Left hindlimb (tissue), 1 donor: ENCODE measurements at regions not wholly inside any gene's neighbourhood (a gene's known extent, or its start where the extent isn't known, plus 50 kb on each side); places are given as distances from the start of the nearest gene placed in this dataset.
"Not testable (repeated sequence)": the region's sequence is repeated elsewhere in the genome, so short reads cannot be mapped to it uniquely, and the experiment has no call there.

Experiments
- DNase-seq: peaks from one replicate; pipeline ENCODE4 v3.0.0-alpha.2; 2018

- DNase-seq = no peak
These were observed 114.0 kb downstream of the SLC38A4 start for GRCh38 chr12:46711756-46712155.

- no peak for DNase-seq
These were observed 115.6 kb downstream of the SLC38A4 start for GRCh38 chr12:46710125-46710743.

DNA sequence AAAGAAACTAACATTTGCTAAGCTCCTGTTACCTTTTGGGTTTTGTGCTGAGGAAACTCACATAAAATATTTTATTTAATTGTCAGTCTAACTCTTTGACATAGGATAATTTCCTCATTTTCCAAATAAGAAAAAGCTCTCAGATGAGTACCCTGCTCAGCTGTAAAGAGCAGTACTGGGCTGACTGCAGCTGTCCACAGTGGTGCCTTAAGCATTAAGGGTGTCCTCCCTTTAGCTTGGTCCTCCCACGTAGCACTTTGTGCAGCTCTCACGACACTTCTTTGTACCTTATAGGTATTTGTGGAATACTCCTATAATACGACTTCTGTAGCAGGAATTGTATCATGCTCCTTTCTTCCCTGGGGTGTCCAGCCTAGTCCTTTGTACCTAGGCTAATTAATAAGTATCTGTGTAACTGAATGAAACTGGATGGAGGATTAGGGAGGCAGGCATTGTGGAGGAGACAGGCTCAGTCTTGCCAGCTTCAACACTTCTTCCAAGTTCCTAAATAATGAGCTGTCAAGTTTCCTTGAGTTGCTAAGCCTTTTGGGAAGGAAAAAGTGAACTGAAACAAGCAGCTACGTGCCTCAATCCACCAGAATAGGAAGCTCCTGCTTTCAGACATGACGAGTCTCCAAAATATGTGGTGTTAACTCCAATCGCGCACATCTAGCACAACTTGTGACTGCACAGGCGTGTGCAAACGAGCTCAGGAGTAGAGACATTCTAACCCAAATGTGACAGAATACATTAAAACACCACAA, 123.0 kb downstream of the SLC38A4 start:
- DNase-seq = no peak

GRCh38 chr12:46701356-46701755, 124.4 kb downstream of the SLC38A4 start:
- DNase-seq = no peak

GRCh38 chr12:46699986-46700385, 125.8 kb downstream of the SLC38A4 start:
- no peak for DNase-seq

- no peak for DNase-seq
These were observed 127.8 kb downstream of the SLC38A4 start for GRCh38 chr12:46698003-46698402.

GRCh38 chr12:46693518-46693917, 132.3 kb downstream of the SLC38A4 start:
- no peak for DNase-seq

DNA sequence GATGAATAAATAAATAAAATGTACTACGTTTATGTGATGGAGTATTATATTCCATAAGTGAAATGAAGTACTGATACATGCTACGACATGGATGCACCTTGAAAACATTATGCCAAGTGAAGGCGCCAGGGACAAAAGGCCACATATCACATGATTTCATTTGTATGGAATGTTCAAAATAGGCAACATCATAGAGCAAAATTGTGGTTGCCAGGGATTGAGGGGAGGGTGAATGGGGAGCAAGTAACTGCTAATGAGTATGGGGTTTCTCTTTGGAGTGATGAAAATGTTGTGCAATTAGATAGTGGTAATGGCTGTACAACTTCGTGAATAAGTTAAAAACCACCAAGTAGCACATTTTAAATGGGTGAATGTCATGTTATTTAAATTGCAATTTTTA, 132.8 kb downstream of the SLC38A4 start:
- no peak for DNase-seq

- no peak for DNase-seq
These were observed 133.2 kb downstream of the SLC38A4 start for GRCh38 chr12:46692606-46693005.

DNA sequence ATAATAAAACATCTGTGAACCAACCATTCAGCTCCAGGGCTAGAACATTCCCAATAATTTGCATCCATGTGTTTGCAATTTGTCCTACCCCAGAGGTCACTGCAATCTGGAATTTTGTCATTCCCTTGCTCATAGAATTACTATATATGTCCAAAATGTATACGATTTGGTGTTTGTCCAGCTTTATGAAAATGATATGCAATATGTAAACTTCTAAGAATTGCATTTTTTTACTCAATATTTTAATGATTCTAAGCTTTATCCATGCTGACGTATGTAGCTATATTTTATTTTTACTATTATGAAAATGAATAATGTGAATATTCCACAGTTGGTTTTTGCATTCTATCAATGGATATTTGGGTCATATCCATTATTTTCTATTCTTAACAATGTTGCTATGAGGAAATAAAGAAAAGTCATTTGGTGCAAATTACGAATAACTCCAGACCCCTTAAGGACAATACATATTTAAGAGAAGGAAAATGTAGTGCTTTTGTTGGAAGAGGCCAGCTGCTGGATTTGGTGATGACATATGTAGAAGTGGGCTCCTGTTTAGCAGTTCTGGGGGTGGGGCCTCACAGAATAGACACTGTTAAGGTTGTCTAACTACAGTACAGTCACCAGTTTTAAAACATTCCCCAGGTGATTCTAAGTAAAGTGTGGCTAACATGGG, 139.4 kb downstream of the SLC38A4 start:
- DNase-seq = peak; percentile 40

DNA sequence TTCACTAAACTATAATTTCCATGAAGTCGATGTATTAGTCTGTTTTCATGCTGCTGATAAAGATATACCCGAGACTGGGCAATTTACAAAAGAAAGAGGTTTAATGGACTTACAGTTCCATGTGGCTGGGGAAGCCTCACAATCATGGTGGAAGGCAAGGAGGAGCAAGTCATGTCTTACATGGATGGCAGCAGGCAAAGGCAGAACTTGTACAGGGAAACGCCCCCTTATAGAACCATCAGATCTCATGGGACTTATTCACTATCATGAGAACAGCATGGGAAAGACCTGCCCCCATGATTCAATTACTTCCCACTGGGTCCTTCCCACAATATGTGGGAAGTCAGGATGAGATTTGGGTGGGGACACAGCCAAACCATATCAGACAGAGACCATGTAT, 141.6 kb downstream of the SLC38A4 start:
- not testable (repeated sequence) for DNase-seq

GRCh38 chr12:46682148-46682547, 143.6 kb downstream of the SLC38A4 start:
- DNase-seq = no peak

DNA sequence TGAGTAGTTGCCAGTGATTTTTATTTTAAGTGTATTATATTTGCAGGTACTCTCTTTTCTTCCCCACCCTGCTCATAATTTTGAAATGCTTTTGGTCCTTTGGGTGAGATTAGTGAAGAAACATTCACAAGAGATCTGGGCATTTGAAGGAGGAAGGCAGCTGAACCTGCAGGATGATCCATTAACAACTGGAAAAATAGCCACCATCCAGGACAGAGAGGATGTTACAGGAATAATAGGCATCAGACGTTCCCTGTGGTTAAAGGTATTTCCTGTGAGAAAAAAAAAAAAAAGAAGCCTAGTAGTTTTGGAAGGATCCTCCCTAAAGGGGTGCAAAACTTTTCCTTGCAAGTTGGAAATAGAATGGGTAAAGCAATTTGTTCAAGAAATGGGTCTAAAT, 145.3 kb downstream of the SLC38A4 start:
- no peak for DNase-seq

DNA sequence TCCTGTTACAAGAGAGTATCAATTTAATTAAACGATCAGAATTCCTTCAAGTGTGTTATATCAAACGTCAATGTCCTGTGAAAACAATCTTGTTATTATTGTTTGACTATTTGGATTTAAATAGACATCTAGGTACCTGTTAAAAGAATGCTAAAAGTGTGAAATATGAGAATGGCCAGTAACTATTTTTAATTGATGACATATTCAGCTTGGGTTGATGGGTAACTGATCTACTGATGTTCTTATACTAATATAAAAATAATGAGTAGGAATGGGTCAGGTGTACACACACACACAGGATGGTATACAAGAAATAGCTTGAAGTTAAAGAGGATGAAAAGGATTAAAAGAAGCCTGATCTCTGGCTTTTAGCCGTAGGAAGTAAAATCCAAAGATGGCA, 146.0 kb downstream of the SLC38A4 start:
- DNase-seq = no peak

- no peak for DNase-seq
These were observed 147.4 kb downstream of the SLC38A4 start for GRCh38 chr12:46678426-46678825.

GRCh38 chr12:46677749-46678148, 148.0 kb downstream of the SLC38A4 start:
- DNase-seq = no peak

GRCh38 chr12:46676797-46677520, 148.8 kb downstream of the SLC38A4 start:
- DNase-seq = no peak

DNA sequence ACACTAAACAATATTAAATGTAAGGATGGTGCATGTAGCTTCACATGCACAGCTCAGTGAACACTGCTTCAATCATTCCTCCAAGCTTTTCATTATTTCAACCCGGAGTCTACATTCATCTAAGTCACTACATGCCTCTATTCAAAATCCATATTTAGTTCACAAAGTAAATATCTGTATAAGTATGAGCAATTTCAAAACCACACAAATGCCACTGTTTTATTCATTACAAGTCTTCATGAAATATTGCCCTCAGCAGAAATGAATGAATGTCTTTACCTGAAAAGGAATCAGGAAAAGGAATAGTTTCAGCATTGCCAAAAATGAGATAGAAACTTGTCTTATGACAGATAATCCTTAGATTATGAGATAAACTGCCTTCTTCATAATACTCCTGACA, 149.4 kb downstream of the SLC38A4 start:
- no peak for DNase-seq

DNA sequence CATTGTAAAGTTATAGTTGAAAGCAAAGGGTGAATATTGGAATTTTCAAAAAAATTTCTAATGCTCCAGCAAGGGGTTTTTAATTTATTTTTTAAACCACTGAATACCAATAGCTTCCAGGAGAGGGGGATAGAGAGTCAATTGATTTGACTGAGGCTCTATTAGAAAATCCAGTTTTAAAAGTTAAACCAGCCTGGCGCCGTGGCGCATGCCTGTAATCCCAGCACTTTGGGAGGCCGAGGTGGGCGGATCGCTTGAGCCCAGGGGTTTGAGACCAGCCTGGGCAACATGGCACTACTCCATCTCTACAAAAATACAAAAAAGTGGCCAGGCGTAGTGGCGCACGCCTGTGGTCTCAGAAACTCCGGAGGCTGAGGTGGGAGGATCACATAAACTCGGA, 150.1 kb downstream of the SLC38A4 start:
- DNase-seq = no peak

DNA sequence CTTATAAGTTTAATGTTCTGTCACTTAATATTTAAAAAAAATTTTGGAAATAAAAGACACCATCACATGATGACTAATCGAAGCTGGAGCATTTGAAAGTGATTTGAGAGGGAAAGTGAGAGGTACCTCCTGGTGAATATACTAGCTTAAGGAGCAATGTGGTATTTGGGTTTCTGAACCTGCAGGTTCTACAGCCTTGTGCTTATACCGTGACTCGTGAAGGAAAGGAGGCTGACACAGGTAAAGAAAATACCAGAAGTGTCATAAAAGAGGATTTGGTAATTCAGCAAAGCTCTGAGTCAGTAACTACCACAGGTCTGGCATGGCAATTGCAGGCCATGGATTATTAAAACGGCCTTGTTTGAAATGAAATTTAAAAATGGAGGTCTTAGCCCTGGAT, 151.0 kb downstream of the SLC38A4 start:
- DNase-seq = no peak

DNA sequence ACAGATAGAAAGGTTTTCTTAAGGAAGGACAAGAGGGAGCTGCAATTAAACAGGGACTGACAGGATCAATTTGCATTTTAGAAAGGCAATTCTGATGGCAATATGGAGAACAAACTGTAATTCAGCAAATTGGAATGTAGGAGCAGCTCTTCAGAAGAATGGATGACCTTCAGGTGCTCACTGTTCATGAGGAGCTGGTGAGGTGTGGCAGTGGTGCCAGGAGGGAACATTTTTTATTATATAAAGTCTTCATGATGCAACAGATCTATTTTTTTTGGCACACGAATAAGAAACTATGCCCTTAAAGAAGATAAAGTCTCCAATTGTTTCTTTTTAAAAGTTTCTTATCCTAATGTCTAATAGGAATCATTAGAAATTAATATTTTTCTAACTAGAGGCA, 151.7 kb downstream of the SLC38A4 start:
- DNase-seq = no peak

- no peak for DNase-seq
These were observed 154.7 kb downstream of the SLC38A4 start for GRCh38 chr12:46671102-46671501.

- no peak for DNase-seq
These were observed 155.2 kb downstream of the SLC38A4 start for GRCh38 chr12:46670636-46671035.

DNA sequence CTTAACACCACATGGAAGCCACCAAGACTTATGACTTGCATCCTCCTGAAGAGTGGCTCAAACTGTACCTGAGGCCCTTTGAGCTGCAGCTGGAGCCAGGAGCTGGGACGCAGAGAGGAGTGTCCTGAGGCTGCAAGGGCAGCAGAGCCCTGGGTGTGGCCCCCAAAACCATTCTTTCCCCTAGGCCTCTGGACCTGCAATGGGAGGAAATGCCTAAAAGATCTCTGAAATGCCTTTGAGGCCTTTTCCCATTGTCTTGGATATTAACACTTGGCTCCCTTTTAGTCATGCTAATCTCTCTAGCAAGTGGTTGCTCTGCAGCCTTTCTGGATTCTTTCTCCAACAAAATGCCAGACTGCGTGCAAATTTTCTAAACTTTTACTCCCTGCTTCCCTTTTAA, 156.1 kb downstream of the SLC38A4 start:
- no peak for DNase-seq
